SK-N-MC (cell line): ENCODE measurements at regions not wholly inside any gene's neighbourhood (a gene's known extent, or its start where the extent isn't known, plus 50 kb on each side); places are given as distances from the start of the nearest gene placed in this dataset.

Experiments used
- EZH2 ChIP-seq: fragments of 200-600 bp; sonication (generic); IDR thresholded peaks from one replicate; pipeline ENCODE4 v1.6.1; 2017; ENCODE audit warnings: antibody characterized with exemption
- FOXP2 ChIP-seq: optimal IDR thresholded peaks from 2 replicates; pipeline ENCODE3; 2011; ENCODE audit warnings: mild to moderate bottlenecking, moderate library complexity; ENCODE audit not compliant: insufficient read depth; ENCODE audit errors: extremely low read length, control extremely low read depth
- POLR2AphosphoS5 ChIP-seq: IDR thresholded peaks from 2 replicates; pipeline ENCODE4 v1.6.1; 2012; ENCODE audit warnings: mild to moderate bottlenecking, low read depth, low read length, borderline replicate concordance

DNA sequence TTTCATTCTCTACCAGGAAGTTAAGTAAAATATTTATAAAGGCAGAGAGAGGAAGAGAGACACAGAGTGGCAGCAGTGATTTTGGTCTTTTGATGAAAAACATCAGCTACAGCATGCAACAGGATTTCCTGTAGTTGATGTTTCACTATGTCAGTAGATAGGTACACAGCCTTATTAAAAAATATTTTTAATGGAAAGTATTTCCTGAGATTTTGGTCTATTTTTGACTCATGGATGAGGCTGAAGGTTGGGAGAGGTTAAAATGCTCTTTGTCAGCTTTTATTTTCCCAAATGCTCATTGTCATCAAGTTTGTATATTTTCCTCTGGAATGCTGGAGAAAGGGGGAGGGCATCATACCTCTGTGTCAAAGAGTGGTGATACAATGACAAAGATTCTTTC lies 1112.5 kb downstream of the CBLN2 start:
- no peak for TF ChIP-seq POLR2AphosphoS5
- no peak for TF ChIP-seq EZH2
- TF ChIP-seq FOXP2, result no peak
